GM23338 (cell line): ENCODE measurements at regions not wholly inside any gene's neighbourhood (a gene's known extent, or its start where the extent isn't known, plus 50 kb on each side); places are given as distances from the start of the nearest gene placed in this dataset.

Experiments used
- ATAC-seq: fragments of 200-7000 bp; cut with Tn5 transposase; 3 replicates; pipeline ENCODE4 v1.9.1; 2020
- DNase-seq: peaks from one replicate; pipeline ENCODE4 v3.0.0-alpha.2; 2015; ENCODE audit warnings: low spot score
- H2AFZ ChIP-seq: fragments of 200-600 bp; sonication (generic); 2 replicates; pipeline ENCODE4 v1.8.0; 2016; ENCODE audit warnings: antibody characterized with exemption, mild to moderate bottlenecking, moderate library complexity
- H3F3A ChIP-seq: fragments of 200-600 bp; sonication (generic); replicated peaks from 2 replicates; pipeline ENCODE4 v1.8.0; 2017; ENCODE audit warnings: antibody characterized with exemption, mixed run types, low read depth
- H3K27ac ChIP-seq: fragments of 200-600 bp; sonication (generic); 2 replicates; pipeline ENCODE4 v1.6.1; 2016; ENCODE audit warnings: low read depth
- H3K27me3 ChIP-seq: fragments of 200-600 bp; sonication (generic); 2 replicates; pipeline ENCODE4 v1.8.0; 2016; ENCODE audit warnings: mild to moderate bottlenecking, mixed run types, moderate library complexity; ENCODE audit not compliant: insufficient read depth
- H3K36me3 ChIP-seq: fragments of 200-600 bp; sonication (generic); 2 replicates; pipeline ENCODE4 v1.8.0; 2016; ENCODE audit warnings: mild to moderate bottlenecking; ENCODE audit not compliant: insufficient read depth
- H3K4me1 ChIP-seq: fragments of 200-600 bp; sonication (generic); 2 replicates; pipeline ENCODE4 v1.8.0; 2016; ENCODE audit warnings: mild to moderate bottlenecking, moderate library complexity; ENCODE audit not compliant: insufficient read depth
- H3K4me2 ChIP-seq: fragments of 200-600 bp; sonication (generic); 2 replicates; pipeline ENCODE4 v1.7.1; 2017; ENCODE audit warnings: mixed run types
- H3K4me3 ChIP-seq: fragments of 200-600 bp; sonication (generic); 2 replicates; pipeline ENCODE4 v1.6.1; 2016; ENCODE audit warnings: mixed run types
- H3K79me2 ChIP-seq: fragments of 200-600 bp; sonication (generic); replicated peaks from 2 replicates; pipeline ENCODE4 v1.8.0; 2017; ENCODE audit warnings: mild to moderate bottlenecking; ENCODE audit not compliant: insufficient read depth
- H3K9me2 ChIP-seq: fragments of 200-600 bp; sonication (generic); 2 replicates; pipeline ENCODE4 v1.8.0; 2017; ENCODE audit not compliant: insufficient read depth
- H4K20me1 ChIP-seq: fragments of 200-600 bp; sonication (generic); replicated peaks from 2 replicates; pipeline ENCODE4 v1.8.0; 2017; ENCODE audit warnings: mild to moderate bottlenecking; ENCODE audit not compliant: insufficient read depth
- H3K27ac Mint-ChIP-seq: 2 replicates; pipeline ENCODE4 v1.8.0; 2020; ENCODE audit warnings: inconsistent platforms, mild to moderate bottlenecking, moderate library complexity, mixed read lengths
- H3K27me3 Mint-ChIP-seq: 3 replicates; pipeline ENCODE4 v1.8.0; 2022; ENCODE audit warnings: low read depth, mild to moderate bottlenecking, moderate library complexity, mixed read lengths, inconsistent platforms; ENCODE audit not compliant: insufficient read depth, poor library complexity
- H3K36me3 Mint-ChIP-seq: 3 replicates; pipeline ENCODE4 v1.8.0; 2021; ENCODE audit warnings: low read depth, mild to moderate bottlenecking, inconsistent platforms, moderate library complexity, mixed read lengths
- H3K4me1 Mint-ChIP-seq: 3 replicates; pipeline ENCODE4 v1.8.0; 2020; ENCODE audit warnings: mild to moderate bottlenecking, inconsistent platforms, mixed read lengths
- H3K4me3 Mint-ChIP-seq: 3 replicates; pipeline ENCODE4 v1.8.0; 2021; ENCODE audit warnings: moderate library complexity, mild to moderate bottlenecking, inconsistent platforms, mixed read lengths
- H3K9me3 Mint-ChIP-seq: 3 replicates; pipeline ENCODE4 v1.8.0; 2020; ENCODE audit warnings: moderate library complexity, mild to moderate bottlenecking, inconsistent platforms, mixed read lengths
- CREB1 ChIP-seq: fragments of 250-450 bp; sonication (Bioruptor Pico); IDR thresholded peaks from 2 replicates; pipeline ENCODE4 v1.5.0; 2020; ENCODE audit warnings: low read depth, mild to moderate bottlenecking, moderate library complexity
- EZH2 ChIP-seq: fragments of 200-600 bp; sonication (generic); IDR thresholded peaks from one replicate; pipeline ENCODE4 v1.8.0; 2017; ENCODE audit warnings: antibody characterized with exemption, mild to moderate bottlenecking, low read depth; ENCODE audit not compliant: unreplicated experiment
- POLR2AphosphoS5 ChIP-seq: IDR thresholded peaks from 2 replicates; pipeline ENCODE4 v1.6.1; 2016; ENCODE audit warnings: antibody characterized with exemption, low read depth
- REST ChIP-seq: IDR thresholded peaks from one replicate; pipeline ENCODE4 v1.6.1; 2018; ENCODE audit warnings: antibody characterized with exemption; ENCODE audit not compliant: unreplicated experiment
- ZNF114 ChIP-seq: fragments of 250-450 bp; sonication (Bioruptor Pico); IDR thresholded peaks from 2 replicates; pipeline ENCODE4 v1.5.0; 2020; ENCODE audit warnings: mild to moderate bottlenecking, moderate library complexity
- ZNF462 ChIP-seq: fragments of 250-450 bp; sonication (Bioruptor Pico); IDR thresholded peaks from 2 replicates; pipeline ENCODE4 v1.5.0; 2020; ENCODE audit warnings: mild to moderate bottlenecking, moderate library complexity
- TF ChIP-seq, protein P1 (sequence below), 2 experiments: fragments of 200-600 bp in 1 of 2; sonication (generic) in 1 of 2; conservative IDR thresholded peaks; 2 replicates each; pipeline versions ENCODE4 v1.5.1 to v1.6.1; 2016 to 2017; ENCODE audit warnings: antibody characterized with exemption in 2 of 2, low read depth in 2 of 2, mild to moderate bottlenecking in 2 of 2, moderate library complexity in 1 of 2

DNA sequence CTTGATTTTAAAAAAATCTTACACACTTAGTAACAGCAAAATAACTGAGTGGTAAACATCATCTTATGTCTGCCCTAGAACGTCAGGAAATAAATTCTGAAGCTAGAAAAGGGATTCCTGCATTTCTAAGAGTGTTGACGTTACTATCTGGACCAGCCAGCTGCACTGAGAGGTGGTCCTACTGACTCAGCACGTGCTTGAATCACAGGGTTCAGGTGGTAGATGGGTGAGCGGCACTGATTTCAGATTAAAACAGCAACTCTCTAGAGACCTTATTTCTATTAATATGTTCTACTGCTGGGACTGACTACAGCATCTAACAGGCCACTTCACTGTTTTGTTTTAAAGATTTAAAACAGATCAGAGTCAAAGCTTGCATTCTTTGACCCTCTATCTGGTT lies 377.2 kb downstream of the GABRB3 start:
- Histone ChIP-seq H3K4me2 (no peak overlapping the region), H3F3A (no peaks in the 10 kb centered on the region)
- no peak for ATAC-seq

DNA sequence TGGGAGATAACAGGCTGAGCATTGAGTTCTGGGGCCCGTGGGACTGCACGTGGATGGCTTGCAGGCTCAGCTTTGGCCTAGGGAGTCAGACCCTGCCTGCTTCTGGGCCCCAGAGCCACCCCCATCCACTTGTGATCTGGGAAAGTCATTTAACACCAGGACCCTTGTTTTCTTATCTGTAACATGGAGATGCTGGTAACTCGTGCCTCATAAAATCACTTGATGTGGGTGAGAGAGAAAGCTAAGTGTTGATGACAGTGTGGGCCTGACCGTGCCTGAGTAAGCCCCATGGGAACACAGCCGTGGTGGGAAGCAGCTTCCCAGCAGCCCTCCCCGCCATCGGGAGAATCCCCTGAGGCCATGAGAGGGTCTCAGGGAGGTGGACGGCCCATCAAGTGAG lies 378.1 kb downstream of the GABRB3 start:
- 0 out of 2 replicates have a peak, but pooled peaks cover 2% of the 10 kb centered on the region for H3K9me2 ChIP-seq
- Mint-ChIP-seq H3K9me3 (no peaks in the 10 kb centered on the region), H3K4me3 (no peak overlapping the region), H3K27me3 (no peaks in the 10 kb centered on the region), H3K27ac (no peak overlapping the region), H3K4me1 (0 out of 3 replicates have a peak, but pooled peaks cover 2% of the 10 kb centered on the region), H3K36me3 (no peaks in the 10 kb centered on the region)
- H3K27ac ChIP-seq, result no peak overlapping the region
- peaks cover under 1% of the 10 kb centered on the region; the same call in 1 of the 2 replicates for H3K4me1 ChIP-seq
- DNase-seq (no peak), ATAC-seq (no peak)
- H2AFZ ChIP-seq, result no peak overlapping the region
- no peaks in the 10 kb centered on the region for H3F3A ChIP-seq
- H3K79me2 ChIP-seq, result no peaks in the 10 kb centered on the region
- no peaks in the 10 kb centered on the region for H3K36me3 ChIP-seq
- H3K27me3 ChIP-seq, result no peaks in the 10 kb centered on the region
- no peaks in the 10 kb centered on the region for H4K20me1 ChIP-seq
- H3K4me3 ChIP-seq, result no peak overlapping the region
- H3K4me2 ChIP-seq, result no peak overlapping the region
- TF ChIP-seq ZNF462 (CRISPR knock-in tag), result no peak

More for the DNA sequence above, 377.2 kb downstream of the GABRB3 start:
- Mint-ChIP-seq H3K4me1 (0 out of 3 replicates have a peak, but pooled peaks cover 2% of the 10 kb centered on the region), H3K4me3 (no peak overlapping the region), H3K36me3 (no peaks in the 10 kb centered on the region), H3K27me3 (no peaks in the 10 kb centered on the region), H3K9me3 (no peaks in the 10 kb centered on the region), H3K27ac (no peak overlapping the region; the same call in 1 of the 2 replicates)
- Histone ChIP-seq H3K9me2 (0 out of 2 replicates have a peak, but pooled peaks cover 2% of the 10 kb centered on the region), H3K27me3 (no peaks in the 10 kb centered on the region), H3K27ac (no peak overlapping the region), H3K79me2 (no peaks in the 10 kb centered on the region), H3K36me3 (no peaks in the 10 kb centered on the region), H2AFZ (peak overlapping the region; percentile 1; the same call in 1 of the 2 replicates), H3K4me3 (no peak overlapping the region), H4K20me1 (no peaks in the 10 kb centered on the region), H3K4me1 (no peaks in the 10 kb centered on the region)
- DNase-seq, result no peak
- TF ChIP-seq POLR2AphosphoS5 (no peak), EZH2 (no peak), REST (no peak), ZNF114 (CRISPR knock-in tag) (no peak), CREB1 (CRISPR knock-in tag) (no peak)
- TF ChIP-seq, protein P1, sequence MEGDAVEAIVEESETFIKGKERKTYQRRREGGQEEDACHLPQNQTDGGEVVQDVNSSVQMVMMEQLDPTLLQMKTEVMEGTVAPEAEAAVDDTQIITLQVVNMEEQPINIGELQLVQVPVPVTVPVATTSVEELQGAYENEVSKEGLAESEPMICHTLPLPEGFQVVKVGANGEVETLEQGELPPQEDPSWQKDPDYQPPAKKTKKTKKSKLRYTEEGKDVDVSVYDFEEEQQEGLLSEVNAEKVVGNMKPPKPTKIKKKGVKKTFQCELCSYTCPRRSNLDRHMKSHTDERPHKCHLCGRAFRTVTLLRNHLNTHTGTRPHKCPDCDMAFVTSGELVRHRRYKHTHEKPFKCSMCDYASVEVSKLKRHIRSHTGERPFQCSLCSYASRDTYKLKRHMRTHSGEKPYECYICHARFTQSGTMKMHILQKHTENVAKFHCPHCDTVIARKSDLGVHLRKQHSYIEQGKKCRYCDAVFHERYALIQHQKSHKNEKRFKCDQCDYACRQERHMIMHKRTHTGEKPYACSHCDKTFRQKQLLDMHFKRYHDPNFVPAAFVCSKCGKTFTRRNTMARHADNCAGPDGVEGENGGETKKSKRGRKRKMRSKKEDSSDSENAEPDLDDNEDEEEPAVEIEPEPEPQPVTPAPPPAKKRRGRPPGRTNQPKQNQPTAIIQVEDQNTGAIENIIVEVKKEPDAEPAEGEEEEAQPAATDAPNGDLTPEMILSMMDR (conservative IDR thresholded peaks at IDR 0.05; ENCODE audit: low read depth in 2 of 2), result no peak
